Peyer's patch (tissue), 4 donors: ENCODE measurements at regions not wholly inside any gene's neighbourhood (a gene's known extent, or its start where the extent isn't known, plus 50 kb on each side); places are given as distances from the start of the nearest gene placed in this dataset.

Experiments
- CTCF ChIP-seq, 6 experiments: fragments of 450-650 bp in 4 of 6; fragments of 200-600 bp in 2 of 6; sonication (generic) in 1 of 6; IDR thresholded peaks; one replicate each; pipeline ENCODE4 v1.5.1; 2017 to 2019; ENCODE audit warnings: antibody characterized with exemption in 6 of 6, mild to moderate bottlenecking in 3 of 6, moderate library complexity in 1 of 6
- POLR2A ChIP-seq, 2 donors: fragments of 450-650 bp; IDR thresholded peaks; one replicate each; pipeline ENCODE4 v1.5.1; 2017; ENCODE audit warnings: antibody characterized with exemption in 2 of 2, mild to moderate bottlenecking in 2 of 2, moderate library complexity in 2 of 2

GRCh38 chr9:134243778-134244467 lies 79.6 kb upstream of the RNU6ATAC start:
- TF ChIP-seq CTCF (IDR thresholded peaks at IDR 0.05) (no peak), POLR2A (IDR thresholded peaks at IDR 0.05) (no peak)
